Fibroblast of skin of abdomen (primary cell): ENCODE measurements at regions not wholly inside any gene's neighbourhood (a gene's known extent, or its start where the extent isn't known, plus 50 kb on each side); places are given as distances from the start of the nearest gene placed in this dataset.
A peak's percentile ranks its signal among the peaks of the same experiment; 100 is the strongest.
"Not testable (repeated sequence)": the region's sequence is repeated elsewhere in the genome, so short reads cannot be mapped to it uniquely, and the experiment has no call there.

Experiments
- DNase-seq: peaks from one replicate; pipeline ENCODE4 v3.0.0-alpha.2; 2013

DNA sequence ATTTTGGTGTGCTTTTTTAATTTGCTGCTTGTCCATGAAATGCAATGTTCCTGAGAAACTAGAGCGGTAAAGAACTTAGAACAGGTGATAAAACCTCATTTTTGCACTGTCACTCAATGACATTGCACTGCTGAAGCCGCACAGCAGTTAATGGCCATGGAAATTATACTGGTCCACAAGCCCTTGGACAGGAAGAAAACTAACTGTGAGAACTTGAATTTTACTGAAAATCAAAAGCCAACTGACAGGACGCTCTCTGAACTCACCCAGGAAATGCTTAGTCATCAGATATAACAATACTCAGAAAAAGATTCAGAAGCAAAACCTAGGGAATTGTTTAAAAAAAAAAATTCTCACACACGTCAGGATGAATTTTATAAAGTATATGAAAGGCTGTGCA lies 246.4 kb upstream of the SLC7A11 start:
- no peak for DNase-seq

DNA sequence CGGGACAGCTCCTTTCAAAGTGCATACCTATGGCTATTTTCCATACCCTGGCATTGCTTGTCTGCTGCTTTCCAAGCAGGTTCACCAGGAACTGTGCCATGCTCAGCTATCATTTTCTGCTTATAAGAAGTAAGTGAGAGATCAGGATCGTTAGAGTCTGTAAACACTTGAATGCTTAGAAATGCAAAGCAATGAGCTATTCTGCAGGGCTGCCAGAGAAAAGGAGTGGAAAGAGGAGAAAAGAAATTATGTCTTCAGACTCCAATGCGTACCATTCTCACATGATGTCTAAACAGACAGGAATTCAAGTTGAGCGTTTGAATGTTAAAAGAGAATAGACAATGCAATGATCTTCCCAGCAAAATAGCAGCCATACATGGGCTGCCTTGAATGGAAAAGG lies 245.5 kb upstream of the SLC7A11 start:
- no peak for DNase-seq

DNA sequence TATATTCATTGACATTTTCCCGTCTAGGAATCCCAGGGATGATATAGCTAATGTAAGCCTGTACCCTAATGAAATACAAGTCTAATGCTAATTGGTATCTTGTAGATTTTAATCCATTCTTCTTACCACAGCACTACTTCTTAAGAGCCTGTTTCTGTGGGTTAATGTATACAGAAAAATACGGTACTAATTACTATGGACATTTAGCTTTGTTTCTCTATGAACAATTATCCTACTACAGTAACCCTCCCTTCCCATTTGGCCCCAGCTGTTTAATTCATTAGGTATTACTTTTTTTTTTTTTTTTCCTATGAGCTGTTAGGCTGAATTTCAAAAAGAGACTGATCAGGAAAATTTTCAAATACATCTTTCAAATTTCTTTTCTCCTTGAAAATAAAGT lies 245.1 kb upstream of the SLC7A11 start:
- no peak for DNase-seq

DNA sequence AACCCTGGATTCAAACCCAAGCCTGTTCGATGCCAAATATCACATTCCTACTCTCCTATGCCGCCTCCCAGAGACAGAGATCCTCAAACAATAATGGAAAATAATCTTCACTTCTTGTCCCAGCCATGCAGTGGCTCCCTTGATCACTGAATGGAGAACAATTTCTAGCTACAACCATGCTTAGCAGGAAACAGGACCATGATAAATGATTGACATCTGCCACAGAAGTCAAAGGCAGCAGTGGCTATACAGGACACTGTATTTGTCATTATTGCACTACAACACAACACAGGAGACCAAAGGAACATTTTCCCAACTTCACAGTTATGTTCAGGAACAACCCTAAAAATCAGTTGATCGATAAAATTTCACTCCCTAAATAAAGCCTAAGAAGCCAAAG lies 243.3 kb upstream of the SLC7A11 start:
- DNase-seq: no peak

- DNase-seq: no peak
Observed at GRCh38 chr4:138475116-138475515, 233.0 kb upstream of the SLC7A11 start.

DNA sequence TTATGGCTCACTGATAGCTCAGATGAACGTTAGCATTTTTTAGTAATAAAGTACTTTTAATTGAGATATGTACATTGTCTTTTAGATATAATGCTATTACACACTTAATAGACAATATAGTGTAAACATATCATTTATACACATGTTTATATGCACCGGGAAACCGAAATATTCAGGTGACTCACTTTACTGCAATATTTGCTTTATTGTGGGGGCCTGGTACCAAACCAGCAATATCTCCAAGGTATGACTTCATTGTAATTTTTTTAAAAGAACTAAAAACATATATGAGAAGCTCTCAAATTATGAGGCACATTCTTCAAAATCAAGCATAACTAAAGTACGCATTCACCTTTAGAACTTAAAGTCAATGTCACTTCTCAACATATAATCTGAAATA lies 231.2 kb upstream of the SLC7A11 start:
- no peak for DNase-seq

- DNase-seq: no peak
Observed at GRCh38 chr4:138460477-138461414, 218.6 kb upstream of the SLC7A11 start.

DNA sequence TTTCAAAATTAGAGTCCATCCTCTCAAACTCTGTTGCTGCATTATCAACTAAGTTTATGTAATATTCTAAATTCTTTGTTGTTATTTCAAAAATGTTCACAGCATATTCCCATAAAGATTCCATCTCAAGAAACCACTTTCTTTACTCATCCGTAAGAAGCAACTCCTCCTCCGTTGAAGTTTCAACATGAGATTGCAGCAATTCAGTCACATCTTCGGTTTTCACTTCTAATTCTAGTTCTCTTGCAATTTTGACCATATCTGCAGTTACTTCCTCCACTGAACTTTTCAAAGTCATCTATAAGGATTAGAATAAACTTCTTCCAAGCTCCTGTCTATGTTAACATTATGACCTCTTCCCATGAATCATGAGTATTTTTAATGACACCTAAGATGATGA lies 216.6 kb upstream of the SLC7A11 start:
- DNase-seq: no peak

DNA sequence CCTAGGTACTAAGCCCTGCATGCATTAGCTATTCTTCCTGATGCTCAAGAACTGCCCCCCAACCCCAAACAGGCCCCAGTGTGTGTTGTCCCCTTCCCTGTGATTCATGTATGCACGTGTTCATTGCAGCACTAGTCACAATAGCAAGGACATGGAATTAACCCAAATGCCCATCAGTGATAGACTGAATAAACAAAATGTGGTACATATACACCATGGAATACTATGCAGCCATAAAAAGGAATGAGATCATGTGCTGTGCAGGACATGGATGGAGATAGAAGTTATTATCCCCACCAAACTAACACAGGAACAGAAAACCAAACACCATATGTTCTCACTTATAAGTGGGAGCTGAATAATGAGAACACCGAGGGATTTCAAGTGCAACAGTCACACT lies 214.2 kb upstream of the SLC7A11 start:
- not testable (repeated sequence) for DNase-seq

GRCh38 chr4:138455097-138455496 lies 212.9 kb upstream of the SLC7A11 start:
- DNase-seq: no peak

GRCh38 chr4:138452826-138453225 lies 210.7 kb upstream of the SLC7A11 start:
- DNase-seq: no peak

DNA sequence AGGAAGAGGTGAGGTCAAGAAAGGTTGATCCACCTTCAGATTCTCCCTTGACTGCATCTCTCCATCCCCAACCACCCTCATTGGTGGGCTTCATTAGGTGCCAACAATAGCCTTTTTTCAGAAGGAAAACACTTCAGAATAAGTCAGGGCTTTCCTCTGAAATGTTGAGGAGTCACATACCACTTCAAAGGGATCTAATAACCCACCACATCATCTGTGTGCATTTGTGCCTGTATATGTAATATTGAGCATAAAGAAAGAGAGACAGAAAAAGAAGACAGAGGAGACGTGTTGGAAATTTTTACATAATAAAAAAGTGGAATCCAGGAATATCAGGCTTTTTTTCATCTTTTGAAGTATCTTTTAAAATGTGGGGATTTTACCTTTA lies 209.1 kb upstream of the SLC7A11 start:
- no peak for DNase-seq

DNA sequence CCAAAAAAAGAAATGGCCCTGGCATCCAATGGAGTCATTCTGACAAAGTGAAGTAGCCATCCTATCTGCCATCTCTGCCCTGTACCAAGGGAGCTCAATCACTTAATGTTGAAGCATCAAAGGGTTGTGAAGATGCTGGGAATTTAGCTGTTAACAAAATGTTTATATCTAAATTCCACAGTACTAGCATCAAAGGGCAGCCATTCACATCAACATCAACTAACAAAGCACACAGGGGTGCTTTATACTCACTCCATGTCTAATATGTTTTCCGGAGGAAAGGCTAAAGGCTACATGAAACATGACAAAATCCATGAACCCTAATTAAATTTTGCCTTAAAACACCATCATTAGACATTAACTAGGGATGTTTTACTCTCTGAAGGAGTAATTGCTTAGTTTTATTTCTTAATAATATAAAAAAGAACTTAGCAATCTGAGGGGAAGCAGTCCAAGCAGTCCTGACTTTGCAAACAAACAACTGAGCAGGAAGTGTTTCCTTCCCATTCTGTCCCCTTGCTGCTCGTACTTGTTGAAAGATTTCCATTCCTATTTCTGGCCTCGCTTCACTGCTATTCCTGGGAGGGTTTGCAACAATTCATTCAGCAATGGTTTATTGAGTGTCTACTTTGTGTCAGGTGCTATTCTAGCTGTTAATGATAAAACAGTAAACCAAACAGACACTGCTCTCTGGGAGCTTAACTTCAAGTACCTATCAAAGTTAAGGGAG lies 208.6 kb upstream of the SLC7A11 start:
- no peak for DNase-seq

- DNase-seq: no peak
Observed at GRCh38 chr4:138449938-138450337, 207.8 kb upstream of the SLC7A11 start.

- peak; percentile 9 for DNase-seq
Observed at GRCh38 chr4:138448169-138448568, 206.0 kb upstream of the SLC7A11 start.

DNA sequence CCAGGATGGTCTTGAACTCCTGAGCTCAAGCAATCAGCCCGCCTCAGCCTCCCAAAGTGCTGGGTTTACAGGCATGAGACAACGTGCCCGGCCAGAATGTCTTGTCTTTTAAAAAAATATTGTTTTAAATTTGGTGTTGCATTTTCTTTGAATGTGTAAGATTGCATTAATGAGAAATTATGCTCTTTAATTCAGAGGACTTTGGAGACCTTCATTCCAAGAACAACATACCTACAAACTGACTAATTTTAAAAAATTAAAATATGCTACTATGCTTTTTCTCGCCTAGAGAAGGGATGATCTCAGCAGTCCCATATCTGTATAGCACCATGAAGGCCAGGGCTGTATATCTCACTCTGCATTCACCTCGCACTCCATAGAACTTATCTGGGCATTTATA lies 204.3 kb upstream of the SLC7A11 start:
- peak; percentile 4 for DNase-seq

GRCh38 chr4:138445098-138445497 lies 202.9 kb upstream of the SLC7A11 start:
- peak; percentile 88 for DNase-seq

DNA sequence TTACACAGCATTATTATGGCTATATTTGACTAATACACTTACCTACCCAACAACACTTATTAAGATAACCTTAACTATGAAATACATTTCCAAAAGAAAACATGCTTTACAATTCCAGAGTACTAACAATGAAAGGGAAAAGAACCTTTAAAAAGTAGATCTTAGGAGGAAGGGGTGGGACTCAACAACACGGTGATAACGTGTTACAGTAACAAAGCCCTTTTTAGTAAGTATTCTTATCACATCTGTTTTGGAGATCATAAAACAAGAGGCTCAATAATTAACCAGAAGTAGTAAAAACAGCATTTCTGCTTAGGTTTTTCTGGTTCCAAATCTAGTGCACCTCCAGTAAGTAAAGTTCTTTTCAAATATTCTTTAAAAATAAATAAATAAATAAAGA lies 202.1 kb upstream of the SLC7A11 start:
- no peak for DNase-seq

- DNase-seq: peak; percentile 26
Observed at GRCh38 chr4:138439143-138439581, 197.0 kb upstream of the SLC7A11 start.

DNA sequence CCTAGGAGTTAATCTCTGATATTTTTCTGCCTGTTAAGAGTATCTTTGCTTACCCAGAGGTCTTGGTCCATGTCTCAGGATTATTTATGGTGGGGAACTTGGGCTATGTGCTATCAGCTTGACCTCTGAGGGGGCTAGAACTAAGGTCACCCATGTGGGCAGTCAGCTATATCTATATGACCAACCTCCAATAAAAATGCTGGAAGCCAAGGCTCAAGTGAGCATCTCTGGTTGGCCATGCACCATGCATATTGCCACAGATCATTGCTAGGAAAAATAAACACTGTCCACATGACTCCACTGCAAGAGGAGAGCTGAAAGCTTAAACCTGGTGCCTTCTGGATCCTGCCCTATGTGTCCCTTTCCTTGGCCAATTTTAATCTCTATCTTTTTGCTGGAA lies 196.5 kb upstream of the SLC7A11 start:
- DNase-seq: no peak

GRCh38 chr4:138437263-138437851 lies 195.2 kb upstream of the SLC7A11 start:
- DNase-seq: no peak

DNA sequence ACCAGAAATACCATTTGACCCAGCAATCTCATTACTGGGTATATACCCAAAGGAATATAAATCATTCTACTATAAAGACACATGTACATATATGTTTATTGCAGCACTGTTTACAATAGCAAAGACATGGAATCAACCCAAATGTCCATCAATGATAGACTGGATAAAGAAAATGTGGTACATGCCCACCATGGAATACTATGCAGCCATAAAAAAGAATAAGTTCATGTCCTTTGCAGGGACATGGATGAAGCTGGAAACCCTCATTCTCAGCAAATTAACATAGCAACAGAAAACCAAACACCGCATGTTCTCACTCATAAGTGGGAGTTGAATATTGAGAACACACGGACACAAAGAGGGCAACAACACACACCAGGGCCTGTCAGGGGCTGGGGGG lies 193.6 kb upstream of the SLC7A11 start:
- not testable (repeated sequence) for DNase-seq

GRCh38 chr4:138435046-138435445 lies 192.9 kb upstream of the SLC7A11 start:
- DNase-seq: not testable (repeated sequence)
